ACC112 (cell line): ENCODE measurements at regions not wholly inside any gene's neighbourhood (a gene's known extent, or its start where the extent isn't known, plus 50 kb on each side); places are given as distances from the start of the nearest gene placed in this dataset.

Experiments
- H2AFZ ChIP-seq: fragments of 200-600 bp; sonication (generic); one replicate; pipeline ENCODE4 v1.6.0; 2017; ENCODE audit warnings: antibody characterized with exemption, low read length; ENCODE audit not compliant: unreplicated experiment
- H3K27ac ChIP-seq: fragments of 200-600 bp; sonication (generic); 2 replicates; pipeline ENCODE4 v1.5.1; 2014; ENCODE audit warnings: low read depth, mild to moderate bottlenecking, antibody characterized with exemption, low read length, moderate library complexity
- H3K27me3 ChIP-seq: fragments of 200-600 bp; sonication (generic); 2 replicates; pipeline ENCODE4 v1.6.1; 2014; ENCODE audit warnings: mild to moderate bottlenecking, antibody characterized with exemption, low read length, moderate library complexity, mixed read lengths; ENCODE audit not compliant: insufficient read depth
- H3K36me3 ChIP-seq: fragments of 200-600 bp; sonication (generic); 2 replicates; pipeline ENCODE4 v1.6.1; 2016; ENCODE audit warnings: mild to moderate bottlenecking, antibody characterized with exemption, low read length, moderate library complexity, mixed read lengths; ENCODE audit not compliant: insufficient read depth
- H3K4me1 ChIP-seq: fragments of 200-600 bp; sonication (generic); one replicate; pipeline ENCODE4 v1.6.1; 2016; ENCODE audit warnings: low read length, mixed read lengths; ENCODE audit not compliant: insufficient read depth, unreplicated experiment, control insufficient read depth
- H3K4me3 ChIP-seq: fragments of 200-600 bp; sonication (generic); 2 replicates; pipeline ENCODE4 v1.5.1; 2014; ENCODE audit warnings: mild to moderate bottlenecking, low read depth, low read length
- H3K79me2 ChIP-seq: fragments of 200-600 bp; sonication (generic); one replicate; pipeline ENCODE4 v1.6.0; 2016; ENCODE audit warnings: low read length; ENCODE audit not compliant: control insufficient read depth, unreplicated experiment, insufficient read depth

- no peak overlapping the region for H3K4me3 ChIP-seq
- H3K36me3 ChIP-seq, result no peaks in the 10 kb centered on the region
- no peaks in the 10 kb centered on the region for H3K79me2 ChIP-seq
- H3K27ac ChIP-seq, result no peak overlapping the region
- H3K27me3 ChIP-seq, result no peaks in the 10 kb centered on the region
- no peak overlapping the region for H2AFZ ChIP-seq
- H3K4me1 ChIP-seq, result peaks cover 8% of the 10 kb centered on the region
Measured at GRCh38 chr6:132218059-132218696, 183.1 kb downstream of the MOXD1 start.

GRCh38 chr6:132215805-132216204 lies 185.5 kb downstream of the MOXD1 start:
- H2AFZ ChIP-seq, result no peak overlapping the region
- no peaks in the 10 kb centered on the region for H3K27me3 ChIP-seq
- no peaks in the 10 kb centered on the region for H3K36me3 ChIP-seq
- H3K27ac ChIP-seq, result no peak overlapping the region
- peaks cover 8% of the 10 kb centered on the region for H3K4me1 ChIP-seq
- no peak overlapping the region for H3K4me3 ChIP-seq
- H3K79me2 ChIP-seq, result no peaks in the 10 kb centered on the region

GRCh38 chr6:132214716-132215115 lies 186.6 kb downstream of the MOXD1 start:
- H3K79me2 ChIP-seq, result no peaks in the 10 kb centered on the region
- H3K36me3 ChIP-seq, result no peaks in the 10 kb centered on the region
- H3K4me3 ChIP-seq, result no peak overlapping the region
- H2AFZ ChIP-seq, result no peak overlapping the region
- H3K4me1 ChIP-seq, result peaks cover 8% of the 10 kb centered on the region
- H3K27ac ChIP-seq, result no peak overlapping the region
- H3K27me3 ChIP-seq, result no peaks in the 10 kb centered on the region

GRCh38 chr6:132213732-132214131 lies 187.5 kb downstream of the MOXD1 start:
- Histone ChIP-seq H3K79me2 (no peaks in the 10 kb centered on the region), H3K4me3 (no peak overlapping the region), H3K36me3 (no peaks in the 10 kb centered on the region), H2AFZ (no peak overlapping the region), H3K27ac (no peak overlapping the region), H3K4me1 (peaks cover 8% of the 10 kb centered on the region), H3K27me3 (no peaks in the 10 kb centered on the region)

- H3K36me3 ChIP-seq, result no peaks in the 10 kb centered on the region
- H3K4me1 ChIP-seq, result peaks cover 8% of the 10 kb centered on the region
- H2AFZ ChIP-seq, result no peak overlapping the region
- no peaks in the 10 kb centered on the region for H3K79me2 ChIP-seq
- no peak overlapping the region for H3K4me3 ChIP-seq
- no peaks in the 10 kb centered on the region for H3K27me3 ChIP-seq
- no peak overlapping the region for H3K27ac ChIP-seq
Measured at GRCh38 chr6:132213191-132213590, 188.1 kb downstream of the MOXD1 start.

- Histone ChIP-seq H3K79me2 (no peaks in the 10 kb centered on the region), H3K36me3 (no peaks in the 10 kb centered on the region), H2AFZ (no peak overlapping the region), H3K27me3 (no peaks in the 10 kb centered on the region), H3K4me1 (peaks cover 2% of the 10 kb centered on the region), H3K4me3 (no peak overlapping the region), H3K27ac (no peak overlapping the region)
Measured at GRCh38 chr6:132210886-132211563, 190.2 kb downstream of the MOXD1 start.

- Histone ChIP-seq H3K4me3 (no peak overlapping the region), H2AFZ (no peak overlapping the region), H3K4me1 (no peaks in the 10 kb centered on the region), H3K79me2 (no peaks in the 10 kb centered on the region), H3K36me3 (no peaks in the 10 kb centered on the region), H3K27ac (no peak overlapping the region), H3K27me3 (no peaks in the 10 kb centered on the region)
Measured at GRCh38 chr6:132209351-132209750, 191.9 kb downstream of the MOXD1 start.

GRCh38 chr6:132207991-132208390 lies 193.3 kb downstream of the MOXD1 start:
- Histone ChIP-seq H3K27me3 (no peaks in the 10 kb centered on the region), H3K79me2 (no peaks in the 10 kb centered on the region), H3K4me1 (peaks cover 3% of the 10 kb centered on the region), H3K27ac (no peak overlapping the region), H2AFZ (no peak overlapping the region), H3K4me3 (no peak overlapping the region), H3K36me3 (no peaks in the 10 kb centered on the region)

- Histone ChIP-seq H3K27me3 (no peaks in the 10 kb centered on the region), H3K79me2 (no peaks in the 10 kb centered on the region), H3K4me3 (no peak overlapping the region), H3K4me1 (peaks cover 16% of the 10 kb centered on the region), H3K36me3 (no peaks in the 10 kb centered on the region), H2AFZ (no peak overlapping the region), H3K27ac (no peak overlapping the region)
Measured at GRCh38 chr6:132205946-132206345, 195.3 kb downstream of the MOXD1 start.

- Histone ChIP-seq H3K79me2 (no peaks in the 10 kb centered on the region), H3K4me3 (no peak overlapping the region), H2AFZ (no peak overlapping the region), H3K36me3 (no peaks in the 10 kb centered on the region), H3K27ac (no peak overlapping the region), H3K27me3 (no peaks in the 10 kb centered on the region), H3K4me1 (peaks cover 24% of the 10 kb centered on the region)
Measured at GRCh38 chr6:132204591-132204990, 196.7 kb downstream of the MOXD1 start.

- Histone ChIP-seq H3K79me2 (no peaks in the 10 kb centered on the region), H3K4me1 (peaks cover 42% of the 10 kb centered on the region), H2AFZ (peak overlapping the region; percentile 11), H3K27me3 (no peaks in the 10 kb centered on the region), H3K4me3 (no peak overlapping the region), H3K36me3 (no peaks in the 10 kb centered on the region), H3K27ac (peak overlapping the region; percentile 49)
Measured at GRCh38 chr6:132202574-132202973, 198.7 kb downstream of the MOXD1 start.
